Keratinocyte (primary cell): ENCODE measurements at regions not wholly inside any gene's neighbourhood (a gene's known extent, or its start where the extent isn't known, plus 50 kb on each side); places are given as distances from the start of the nearest gene placed in this dataset.

Experiments used
- EZH2 ChIP-seq: IDR thresholded peaks from one replicate; pipeline ENCODE4 v1.6.1; 2012; ENCODE audit warnings: inconsistent platforms, mild to moderate bottlenecking, low read length, moderate library complexity
- TF ChIP-seq, protein P1 (sequence below), 3 experiments: IDR thresholded peaks in 1 of 3; conservative IDR thresholded peaks in 1 of 3; optimal IDR thresholded peaks in 1 of 3; 2 replicates in 2 of 3; 3 replicates in 1 of 3; pipeline versions ENCODE3 to v1.5.1; 2011; ENCODE audit warnings: low read length in 3 of 3, mild to moderate bottlenecking in 3 of 3, moderate library complexity in 2 of 3, control low read depth in 1 of 3, inconsistent platforms in 1 of 3; ENCODE audit not compliant: insufficient read depth in 2 of 3; ENCODE audit errors: extremely low read depth in 1 of 3

DNA sequence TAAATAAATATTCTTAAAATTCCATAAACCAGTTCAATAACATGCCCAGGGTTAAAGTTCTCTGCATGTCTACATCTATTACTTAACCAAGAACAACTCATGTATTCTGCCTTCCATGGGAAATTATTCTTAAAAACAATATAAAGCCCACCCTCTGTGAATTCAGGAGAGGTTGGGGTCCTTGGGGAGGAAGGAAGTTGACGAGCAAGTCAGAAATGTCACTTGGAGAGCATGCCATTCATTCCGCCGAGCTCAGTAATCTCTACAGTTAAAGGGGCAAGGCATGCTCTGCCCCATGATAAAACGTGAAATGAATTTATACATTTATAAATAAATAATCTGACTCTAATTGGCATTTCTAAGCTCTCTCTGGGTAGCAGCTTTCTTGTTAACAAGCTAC lies 405.1 kb downstream of the TOX3 start:
- TF ChIP-seq, protein P1, sequence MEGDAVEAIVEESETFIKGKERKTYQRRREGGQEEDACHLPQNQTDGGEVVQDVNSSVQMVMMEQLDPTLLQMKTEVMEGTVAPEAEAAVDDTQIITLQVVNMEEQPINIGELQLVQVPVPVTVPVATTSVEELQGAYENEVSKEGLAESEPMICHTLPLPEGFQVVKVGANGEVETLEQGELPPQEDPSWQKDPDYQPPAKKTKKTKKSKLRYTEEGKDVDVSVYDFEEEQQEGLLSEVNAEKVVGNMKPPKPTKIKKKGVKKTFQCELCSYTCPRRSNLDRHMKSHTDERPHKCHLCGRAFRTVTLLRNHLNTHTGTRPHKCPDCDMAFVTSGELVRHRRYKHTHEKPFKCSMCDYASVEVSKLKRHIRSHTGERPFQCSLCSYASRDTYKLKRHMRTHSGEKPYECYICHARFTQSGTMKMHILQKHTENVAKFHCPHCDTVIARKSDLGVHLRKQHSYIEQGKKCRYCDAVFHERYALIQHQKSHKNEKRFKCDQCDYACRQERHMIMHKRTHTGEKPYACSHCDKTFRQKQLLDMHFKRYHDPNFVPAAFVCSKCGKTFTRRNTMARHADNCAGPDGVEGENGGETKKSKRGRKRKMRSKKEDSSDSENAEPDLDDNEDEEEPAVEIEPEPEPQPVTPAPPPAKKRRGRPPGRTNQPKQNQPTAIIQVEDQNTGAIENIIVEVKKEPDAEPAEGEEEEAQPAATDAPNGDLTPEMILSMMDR (optimal IDR thresholded peaks at IDR 0.05 in 1 of 3, IDR thresholded peaks at IDR 0.05 in 1 of 3, conservative IDR thresholded peaks at IDR 0.05 in 1 of 3; ENCODE audit: extremely low read depth in 1 of 3, insufficient read depth in 2 of 3, low read length in 3 of 3), result no peak
- no peak for TF ChIP-seq EZH2
